Breast epithelium (tissue), 4 donors: ENCODE measurements at regions not wholly inside any gene's neighbourhood (a gene's known extent, or its start where the extent isn't known, plus 50 kb on each side); places are given as distances from the start of the nearest gene placed in this dataset.

Experiments
- DNase-seq, 2 donors: peaks; one replicate each; pipeline ENCODE4 v3.0.0-alpha.2; 2019; ENCODE audit warnings: low spot score in 2 of 2
- H3K27ac ChIP-seq, 2 donors: fragments of 200-600 bp; sonication (generic) in 1 of 2; one replicate each; pipeline ENCODE4 v1.5.1; 2016 to 2019; ENCODE audit warnings: mild to moderate bottlenecking in 1 of 2
- H3K27me3 ChIP-seq, 2 donors: fragments of 200-600 bp; sonication (generic) in 1 of 2; one replicate each; pipeline versions ENCODE4 v1.5.1 to v1.6.0; 2017 to 2019; ENCODE audit warnings: control low read depth in 1 of 2, mild to moderate bottlenecking in 1 of 2
- H3K36me3 ChIP-seq: fragments of 200-600 bp; one replicate; pipeline ENCODE4 v1.5.1; 2019
- H3K4me1 ChIP-seq, 2 donors: fragments of 200-600 bp; sonication (generic); one replicate each; pipeline ENCODE4 v1.5.1; 2016 to 2019; ENCODE audit warnings: control low read depth in 1 of 2
- H3K4me3 ChIP-seq, 3 donors: fragments of 200-600 bp; sonication (generic); 1 replicate in 2 of 3; 2 replicates in 1 of 3; pipeline ENCODE4 v1.5.1; 2016 to 2019; ENCODE audit warnings: mild to moderate bottlenecking in 3 of 3, moderate library complexity in 2 of 3
- H3K9me3 ChIP-seq, 2 donors: fragments of 200-600 bp; sonication (generic) in 1 of 2; one replicate each; pipeline ENCODE4 v1.5.1; 2016 to 2019; ENCODE audit warnings: control low read depth in 1 of 2
- CTCF ChIP-seq, 3 donors: fragments of 450-650 bp; IDR thresholded peaks; one replicate each; pipeline ENCODE4 v1.5.1; 2016 to 2017; ENCODE audit warnings: antibody characterized with exemption in 3 of 3, mild to moderate bottlenecking in 3 of 3, moderate library complexity in 3 of 3
- POLR2A ChIP-seq: fragments of 450-650 bp; IDR thresholded peaks from one replicate; pipeline ENCODE4 v1.6.1; 2016; ENCODE audit warnings: antibody characterized with exemption, mild to moderate bottlenecking, moderate library complexity
- POLR2AphosphoS5 ChIP-seq, 3 donors: sonication (generic); formaldehyde crosslinking; IDR thresholded peaks; one replicate each; pipeline ENCODE4 v1.6.1; 2017; ENCODE audit warnings: antibody characterized with exemption in 3 of 3
- intact Hi-C: fragments of 100-400 bp; cut with DNase I; formaldehyde crosslinking; loops from one replicate; pipeline ENCODE4 v1.15.1; 2023; ENCODE audit warnings: low total_unique reads

GRCh38 chr18:59057969-59058368 is 81.7 kb upstream of the SEC11C start:
- intact Hi-C loops, result loop anchor here (5.0 kb wide), 1 partner anchor 701 kb away; no protein-coding TSS in a partner anchor
- DNase-seq, result no peak
- H3K27ac ChIP-seq, result no peak overlapping the region
- no peaks in the 10 kb centered on the region for H3K4me1 ChIP-seq
- TF ChIP-seq POLR2AphosphoS5 (IDR thresholded peaks at IDR 0.05), result no peak
- no peak for TF ChIP-seq CTCF (IDR thresholded peaks at IDR 0.05)
- TF ChIP-seq POLR2A, result no peak
- H3K9me3 ChIP-seq, result no peaks in the 10 kb centered on the region
- no peaks in the 10 kb centered on the region for H3K36me3 ChIP-seq
- no peaks in the 10 kb centered on the region for H3K27me3 ChIP-seq
- H3K4me3 ChIP-seq, result no peak overlapping the region

DNA sequence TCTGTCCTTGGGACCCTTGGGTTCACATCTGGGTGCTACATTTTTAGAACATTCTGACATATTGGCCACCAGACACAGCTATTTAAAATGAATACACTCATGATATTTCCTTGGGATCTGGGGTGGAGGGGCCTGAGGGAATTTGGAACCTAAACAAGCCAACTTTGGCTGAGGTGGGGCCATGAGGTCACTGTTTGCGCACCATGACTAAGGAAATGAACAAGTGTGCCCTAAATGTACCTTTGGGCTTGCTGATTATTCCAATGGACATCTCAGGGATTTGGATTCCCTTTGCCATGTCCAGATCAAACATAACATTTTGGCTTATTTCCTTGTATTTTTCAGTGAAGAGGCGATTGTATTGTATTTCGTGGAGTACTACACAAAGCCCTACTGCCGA is 80.5 kb upstream of the SEC11C start:
- intact Hi-C loops, result loop anchor here (5.0 kb wide), 1 partner anchor 702 kb away; no protein-coding TSS in a partner anchor
- Histone ChIP-seq H3K4me3 (no peak overlapping the region), H3K9me3 (no peaks in the 10 kb centered on the region), H3K36me3 (no peaks in the 10 kb centered on the region), H3K27ac (no peak overlapping the region), H3K27me3 (no peaks in the 10 kb centered on the region), H3K4me1 (no peaks in the 10 kb centered on the region)
- TF ChIP-seq POLR2AphosphoS5 (IDR thresholded peaks at IDR 0.05) (no peak), CTCF (IDR thresholded peaks at IDR 0.05) (no peak), POLR2A (no peak)
- DNase-seq, result no peak

DNA sequence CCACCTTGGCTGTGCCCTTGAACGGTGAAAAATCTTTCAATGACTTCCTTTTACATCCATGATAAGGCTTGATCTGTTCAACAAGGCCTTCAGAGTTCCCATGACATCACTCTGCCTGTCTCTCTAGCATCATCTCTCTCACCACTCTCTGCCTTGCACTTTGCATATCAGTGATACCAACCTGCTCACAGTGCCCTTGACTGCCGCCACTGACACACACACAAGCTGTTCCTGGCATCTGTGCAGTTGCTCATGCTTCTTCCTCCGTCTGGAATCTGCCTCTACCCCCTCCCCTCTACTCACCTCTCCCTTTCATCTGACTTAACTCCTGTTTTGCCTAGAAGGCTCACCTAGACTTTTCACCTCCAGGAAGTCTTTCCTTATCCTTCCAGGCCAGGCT is 79.1 kb upstream of the SEC11C start:
- H3K9me3 ChIP-seq, result no peaks in the 10 kb centered on the region
- no peaks in the 10 kb centered on the region for H3K4me1 ChIP-seq
- no peak overlapping the region for H3K4me3 ChIP-seq
- no peaks in the 10 kb centered on the region for H3K27me3 ChIP-seq
- TF ChIP-seq POLR2AphosphoS5 (IDR thresholded peaks at IDR 0.05) (no peak), CTCF (IDR thresholded peaks at IDR 0.05) (no peak), POLR2A (no peak)
- intact Hi-C loops, result loop anchor here (5.0 kb wide), 1 partner anchor 273 kb away; no protein-coding TSS in a partner anchor
- no peak for DNase-seq
- H3K36me3 ChIP-seq, result no peaks in the 10 kb centered on the region
- H3K27ac ChIP-seq, result no peak overlapping the region

DNA sequence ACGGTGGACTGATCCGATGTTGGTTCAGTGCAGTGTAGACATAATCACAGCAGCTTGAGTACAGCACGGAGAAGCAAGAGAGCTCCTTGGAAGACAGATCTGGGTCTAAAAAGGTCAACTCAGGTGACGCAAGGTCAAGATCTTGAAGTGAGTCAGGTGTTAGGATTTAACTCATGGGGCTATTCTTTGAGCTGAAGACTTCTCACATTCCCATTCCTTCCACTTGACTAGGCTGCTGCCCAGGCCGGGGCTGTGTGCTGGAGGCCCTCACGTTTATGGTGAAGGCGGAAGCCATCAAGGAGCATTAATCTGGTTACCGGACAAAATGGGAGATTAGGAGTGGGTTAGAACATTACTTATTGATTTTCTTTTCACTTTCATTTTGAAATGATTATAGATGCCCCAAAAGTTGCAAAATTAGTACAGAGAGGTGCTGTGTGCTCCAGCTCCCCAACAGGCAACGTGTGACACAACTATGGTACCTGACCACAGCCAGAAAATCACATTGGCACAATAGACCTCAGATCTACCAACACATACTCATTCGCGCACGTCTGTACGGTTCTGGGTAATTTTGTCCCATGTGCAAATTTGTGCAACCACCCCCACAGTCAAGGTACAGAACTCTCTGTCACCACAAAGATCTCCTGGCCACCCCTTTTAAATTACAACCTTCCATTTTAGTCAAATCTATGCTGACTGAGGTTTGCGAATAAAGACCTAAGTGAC is 77.6 kb upstream of the SEC11C start:
- Histone ChIP-seq H3K27ac (no peak overlapping the region), H3K36me3 (no peaks in the 10 kb centered on the region), H3K4me3 (no peak overlapping the region), H3K27me3 (no peaks in the 10 kb centered on the region), H3K4me1 (no peaks in the 10 kb centered on the region), H3K9me3 (no peaks in the 10 kb centered on the region)
- no peak for TF ChIP-seq POLR2A
- no peak for TF ChIP-seq POLR2AphosphoS5 (IDR thresholded peaks at IDR 0.05)
- TF ChIP-seq CTCF (IDR thresholded peaks at IDR 0.05), result no peak
- no peak for DNase-seq
- intact Hi-C loops, result loop anchor here (5.0 kb wide), 1 partner anchor 275 kb away; no protein-coding TSS in a partner anchor

- Histone ChIP-seq H3K4me3 (no peak overlapping the region), H3K4me1 (no peaks in the 10 kb centered on the region), H3K36me3 (no peaks in the 10 kb centered on the region), H3K27me3 (no peaks in the 10 kb centered on the region), H3K9me3 (no peaks in the 10 kb centered on the region), H3K27ac (no peak overlapping the region)
- no peak for DNase-seq
- TF ChIP-seq POLR2AphosphoS5 (IDR thresholded peaks at IDR 0.05), result no peak
- TF ChIP-seq CTCF (IDR thresholded peaks at IDR 0.05), result no peak
- TF ChIP-seq POLR2A, result no peak
- intact Hi-C loops, result loop anchor here (5.0 kb wide), 1 partner anchor 275 kb away; no protein-coding TSS in a partner anchor
Observed at GRCh38 chr18:59062643-59063006, 77.1 kb upstream of the SEC11C start.
